Limb (tissue), 2 donors: ENCODE measurements at regions not wholly inside any gene's neighbourhood (a gene's known extent, or its start where the extent isn't known, plus 50 kb on each side); places are given as distances from the start of the nearest gene placed in this dataset.

Source experiments
- DNase-seq, 2 donors: peaks; one replicate each; pipeline ENCODE4 v3.0.0-alpha.2; 2016; ENCODE audit errors: extremely low spot score in 2 of 2

- no peak for DNase-seq
Measured at GRCh38 chr4:153988492-153989363, 199.8 kb upstream of the SFRP2 start.

- no peak for DNase-seq
Measured at GRCh38 chr4:153987291-153987690, 198.4 kb upstream of the SFRP2 start.

GRCh38 chr4:153976954-153977353, 188.1 kb upstream of the SFRP2 start:
- DNase-seq: no peak

- no peak for DNase-seq
Measured at GRCh38 chr4:153974452-153974851, 185.6 kb upstream of the SFRP2 start.

GRCh38 chr4:153973942-153974341, 185.1 kb upstream of the SFRP2 start:
- DNase-seq: no peak

- no peak for DNase-seq
Measured at GRCh38 chr4:153971899-153972298, 183.0 kb upstream of the SFRP2 start.

GRCh38 chr4:153970169-153970568, 181.3 kb upstream of the SFRP2 start:
- no peak for DNase-seq

- no peak for DNase-seq
Measured at GRCh38 chr4:153969542-153969941, 180.7 kb upstream of the SFRP2 start.

- DNase-seq: no peak
Measured at GRCh38 chr4:153966641-153967040, 177.8 kb upstream of the SFRP2 start.

GRCh38 chr4:153963216-153963615, 174.3 kb upstream of the SFRP2 start:
- no peak for DNase-seq

GRCh38 chr4:153962311-153963039, 173.6 kb upstream of the SFRP2 start:
- no peak for DNase-seq

GRCh38 chr4:153955327-153955726, 166.4 kb upstream of the SFRP2 start:
- DNase-seq: no peak

- no peak for DNase-seq
Measured at GRCh38 chr4:153954654-153955053, 165.8 kb upstream of the SFRP2 start.

GRCh38 chr4:153950100-153950979, 161.5 kb upstream of the SFRP2 start:
- no peak for DNase-seq

GRCh38 chr4:153948041-153948440, 159.2 kb upstream of the SFRP2 start:
- no peak for DNase-seq

GRCh38 chr4:153947124-153947523, 158.2 kb upstream of the SFRP2 start:
- DNase-seq: no peak

GRCh38 chr4:153945704-153946103, 156.8 kb upstream of the SFRP2 start:
- no peak for DNase-seq

- no peak for DNase-seq
Measured at GRCh38 chr4:153943738-153944415, 155.0 kb upstream of the SFRP2 start.

GRCh38 chr4:153940916-153941315, 152.0 kb upstream of the SFRP2 start:
- DNase-seq: no peak

- DNase-seq: no peak
Measured at GRCh38 chr4:153939570-153939969, 150.7 kb upstream of the SFRP2 start.

- no peak for DNase-seq
Measured at GRCh38 chr4:153938994-153939393, 150.1 kb upstream of the SFRP2 start.
